GM19099 (cell line): ENCODE measurements at regions not wholly inside any gene's neighbourhood (a gene's known extent, or its start where the extent isn't known, plus 50 kb on each side); places are given as distances from the start of the nearest gene placed in this dataset.

ENCODE experiments used
- POLR2A ChIP-seq: IDR thresholded peaks from 3 replicates; pipeline ENCODE4 v1.6.1; 2011; ENCODE audit warnings: low read depth; ENCODE audit not compliant: insufficient read length; ENCODE audit errors: extremely low read depth

DNA sequence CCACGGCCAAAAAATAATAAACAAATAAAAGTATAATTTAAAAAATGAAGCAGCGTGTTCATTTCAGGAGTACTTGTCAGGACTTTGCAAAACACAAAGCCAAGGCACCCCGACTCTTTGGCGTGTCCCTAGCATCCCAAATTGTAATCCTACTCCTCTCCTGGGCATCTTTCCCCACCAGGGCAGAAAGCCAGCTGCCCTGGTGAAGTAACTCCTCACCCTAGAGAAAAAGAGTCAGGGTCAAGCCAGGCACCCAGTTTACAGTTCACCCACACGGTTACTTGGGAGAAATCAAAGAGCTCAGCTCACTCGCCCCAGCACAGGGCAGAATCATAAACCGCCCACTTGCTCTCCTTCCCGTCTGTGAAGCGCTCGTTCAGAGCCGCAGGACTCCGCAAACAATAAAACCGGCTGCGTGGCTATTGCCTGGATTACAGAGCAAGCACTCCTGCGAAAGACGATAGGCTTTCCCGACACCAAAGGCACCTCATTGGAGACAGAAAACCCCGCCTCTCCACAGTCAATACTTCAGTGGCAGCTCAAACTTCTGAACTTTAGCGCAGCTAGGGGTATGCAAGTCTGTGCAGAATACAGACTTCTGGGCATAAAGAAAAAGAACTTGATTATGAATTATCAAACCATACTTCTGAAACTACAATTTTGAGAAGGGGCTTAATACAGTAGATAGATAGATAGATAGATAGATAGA is 73.0 kb upstream of the NHSL1 start:
- no peak for TF ChIP-seq POLR2A

DNA sequence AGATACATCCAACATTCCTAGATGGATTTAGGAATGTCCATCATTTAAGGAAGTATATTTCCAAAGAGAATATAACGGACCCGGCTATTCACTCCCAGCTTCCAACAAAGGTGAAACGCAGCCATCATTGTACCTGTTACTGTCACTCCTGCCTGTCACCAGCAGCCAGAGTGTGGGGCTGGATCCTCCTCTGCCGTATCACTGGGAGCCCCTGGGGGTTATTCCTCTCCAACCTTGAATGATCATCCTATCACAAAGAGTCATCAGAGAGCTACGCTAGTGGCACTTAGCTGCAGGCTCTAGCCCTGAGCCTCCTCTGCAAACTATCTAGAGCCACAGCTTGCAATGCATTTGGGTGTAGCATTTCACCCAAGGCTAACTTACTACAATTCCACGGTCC is 73.6 kb upstream of the NHSL1 start:
- no peak for TF ChIP-seq POLR2A

DNA sequence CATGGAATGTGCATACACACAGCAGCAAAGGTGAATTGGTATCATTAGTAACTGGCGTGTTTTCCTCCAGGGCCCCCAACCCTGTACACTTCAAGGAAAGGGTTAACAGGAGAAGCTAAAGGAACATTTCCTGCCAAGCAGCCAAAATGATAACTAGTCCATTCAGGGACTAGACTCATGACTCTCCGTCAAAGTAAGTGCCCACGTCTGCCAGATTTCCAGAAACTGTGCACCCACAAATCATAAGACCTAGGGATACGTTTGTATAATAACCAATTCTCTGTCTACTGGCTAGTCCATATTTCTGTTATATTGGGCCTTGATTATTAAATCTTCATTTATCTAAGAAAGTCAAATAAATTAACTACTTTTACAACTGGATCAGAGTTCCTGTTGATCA is 76.0 kb upstream of the NHSL1 start:
- TF ChIP-seq POLR2A: no peak

DNA sequence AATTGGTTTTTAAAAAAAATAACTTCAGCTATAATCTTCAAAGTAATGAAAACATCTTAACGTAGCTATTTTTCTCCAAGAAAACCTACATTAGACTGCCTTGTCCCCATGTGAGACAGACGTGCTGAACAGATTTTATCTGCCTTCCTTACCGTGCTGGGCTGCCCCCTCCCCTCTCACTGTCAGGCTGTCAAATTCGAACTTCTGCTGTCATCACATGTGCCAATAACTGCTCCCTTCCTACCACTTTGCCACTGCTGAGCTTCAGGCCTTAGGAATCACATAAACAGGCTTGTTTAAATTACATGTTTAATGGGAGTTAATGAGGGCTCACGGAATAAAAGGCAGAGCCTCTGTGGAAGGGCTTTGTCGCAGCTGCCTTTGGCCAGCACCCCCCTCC is 77.0 kb upstream of the NHSL1 start:
- no peak for TF ChIP-seq POLR2A

DNA sequence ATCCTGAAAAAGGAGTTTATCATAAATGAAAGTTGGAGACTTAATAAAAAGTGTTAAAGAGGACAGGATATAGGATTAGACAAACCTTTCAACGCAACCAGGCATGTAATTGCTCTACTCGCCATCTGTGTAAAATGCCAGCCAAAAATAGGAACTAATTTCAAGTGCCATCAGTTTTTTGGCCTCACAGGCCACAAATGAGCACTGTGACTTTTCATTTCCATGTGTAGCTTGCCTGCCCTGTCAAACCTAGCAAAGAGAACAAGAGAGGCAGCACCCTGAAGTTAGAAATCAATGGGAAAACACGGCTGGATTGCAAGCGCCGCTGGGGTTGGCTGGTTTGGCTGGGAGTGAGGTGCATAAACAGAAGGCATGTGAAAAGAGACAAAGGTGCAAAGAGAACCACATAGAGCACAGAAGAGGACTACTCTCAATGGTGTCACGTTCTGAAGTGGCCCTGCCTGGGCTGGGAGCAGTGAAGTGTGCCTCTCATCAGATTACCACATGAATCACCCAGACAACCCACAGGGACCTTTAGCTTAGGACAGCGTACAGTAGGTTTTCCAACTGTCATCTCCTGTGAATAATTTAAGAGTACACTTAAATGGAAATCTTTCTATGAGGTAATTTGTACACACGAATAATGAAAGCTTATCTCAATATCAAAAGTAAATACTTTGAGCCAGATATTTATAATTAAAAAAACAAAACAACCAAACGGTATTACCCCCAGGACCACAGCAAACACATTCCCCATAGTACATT is 78.0 kb upstream of the NHSL1 start:
- TF ChIP-seq POLR2A: no peak

DNA sequence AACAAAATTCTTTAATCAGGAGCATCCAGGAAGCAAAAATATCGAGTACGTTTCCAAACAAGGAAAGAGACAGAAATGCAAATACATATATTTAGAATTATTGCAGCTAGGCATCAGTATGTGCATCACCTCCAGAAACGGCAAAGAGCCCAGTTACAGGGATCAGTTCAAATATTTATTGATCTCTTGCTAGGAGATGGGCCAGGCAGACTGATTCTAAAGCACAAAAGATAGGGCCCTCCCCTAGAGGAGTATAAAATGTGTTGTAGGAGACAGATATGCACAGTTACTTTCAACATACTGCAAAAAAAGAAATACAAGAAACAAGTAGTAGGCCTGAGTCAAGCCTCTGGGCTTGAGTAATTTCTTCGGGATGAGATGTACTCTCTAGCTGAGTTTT is 80.7 kb upstream of the NHSL1 start:
- no peak for TF ChIP-seq POLR2A

DNA sequence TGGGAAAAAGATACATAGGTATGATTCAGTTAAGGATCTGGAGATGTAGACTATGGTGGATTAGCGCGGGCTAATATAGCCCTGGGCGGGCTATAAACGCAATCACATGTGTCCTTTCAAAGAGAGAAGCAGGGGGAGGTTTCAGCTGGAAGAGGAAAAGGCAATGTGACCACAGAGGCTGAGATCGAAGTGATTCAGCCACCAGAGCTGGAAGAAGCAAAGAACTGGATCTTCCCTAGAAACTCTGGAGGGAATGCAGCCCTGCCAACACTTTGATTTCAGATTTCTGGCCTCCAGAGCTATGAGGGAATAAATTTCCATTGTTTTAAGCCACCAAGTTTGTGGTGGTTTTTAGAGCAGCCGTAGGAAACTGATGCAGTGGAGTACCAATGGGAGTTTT is 81.5 kb upstream of the NHSL1 start:
- TF ChIP-seq POLR2A: no peak

DNA sequence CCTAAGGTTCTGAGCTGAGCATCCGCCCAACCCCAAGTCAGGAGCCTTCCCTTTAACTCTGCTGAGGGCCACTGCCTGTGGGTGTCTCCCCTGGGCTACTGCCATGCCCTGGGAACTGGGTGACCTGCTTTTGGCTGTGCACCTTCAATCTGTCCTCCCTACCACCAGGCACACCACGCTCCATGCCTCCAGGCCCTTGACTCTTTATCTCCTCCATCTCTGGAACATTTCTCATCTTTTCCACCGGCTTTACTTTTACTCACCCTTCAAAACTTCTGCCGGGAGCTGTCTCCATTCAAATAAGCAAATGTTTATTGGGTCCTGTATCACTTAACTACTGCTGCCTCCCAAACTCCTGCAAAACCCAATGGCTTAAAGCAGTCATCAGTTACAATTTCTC is 83.3 kb upstream of the NHSL1 start:
- TF ChIP-seq POLR2A: no peak

DNA sequence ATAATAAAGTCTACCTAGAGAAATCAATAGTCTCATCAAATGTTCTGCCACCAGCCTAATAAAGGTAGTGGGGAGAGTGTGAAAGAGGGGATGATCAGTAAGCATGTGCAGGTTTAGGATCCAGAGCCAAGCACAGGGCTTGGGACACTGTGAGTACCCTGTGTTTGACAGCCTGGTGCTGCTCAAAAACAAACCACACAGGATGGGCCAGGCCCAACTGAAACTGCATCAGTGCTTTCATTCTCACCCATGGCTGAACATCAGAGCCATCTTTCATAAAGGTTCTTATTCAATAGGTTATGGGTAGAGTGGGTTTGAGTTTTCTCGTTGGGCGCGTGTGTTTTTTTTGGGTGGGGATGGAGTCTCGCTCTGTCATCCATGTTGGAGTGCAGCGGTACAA is 87.3 kb upstream of the NHSL1 start:
- no peak for TF ChIP-seq POLR2A

DNA sequence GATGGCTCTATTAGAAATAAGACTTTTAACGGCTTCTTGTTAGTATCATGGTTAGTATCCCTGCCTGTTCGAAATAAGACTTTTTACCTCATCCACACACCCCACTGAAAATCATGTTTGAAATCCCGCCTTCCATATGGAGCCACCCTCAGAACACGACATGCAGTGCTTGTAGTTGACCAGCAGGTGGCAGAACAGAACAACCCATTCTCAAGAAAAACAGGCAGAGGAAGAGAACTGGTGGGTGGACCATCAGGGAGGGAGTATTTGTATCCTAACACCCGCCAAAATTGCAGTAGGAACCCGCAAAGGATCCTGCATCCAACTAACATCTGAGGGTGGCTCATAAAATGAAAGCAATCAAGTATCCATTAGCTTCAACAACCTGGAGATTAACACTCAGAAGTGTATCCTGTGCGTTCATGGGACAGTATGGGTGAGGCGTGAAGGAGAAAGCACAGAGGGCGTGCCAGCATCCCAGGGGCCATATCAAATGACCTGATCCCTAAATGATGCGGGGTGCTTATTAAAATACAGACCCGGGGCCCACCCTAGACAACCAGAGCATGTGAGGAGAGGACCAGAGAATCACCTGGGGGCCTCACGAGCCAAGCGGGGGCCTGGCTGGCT is 89.6 kb upstream of the NHSL1 start:
- TF ChIP-seq POLR2A: no peak

DNA sequence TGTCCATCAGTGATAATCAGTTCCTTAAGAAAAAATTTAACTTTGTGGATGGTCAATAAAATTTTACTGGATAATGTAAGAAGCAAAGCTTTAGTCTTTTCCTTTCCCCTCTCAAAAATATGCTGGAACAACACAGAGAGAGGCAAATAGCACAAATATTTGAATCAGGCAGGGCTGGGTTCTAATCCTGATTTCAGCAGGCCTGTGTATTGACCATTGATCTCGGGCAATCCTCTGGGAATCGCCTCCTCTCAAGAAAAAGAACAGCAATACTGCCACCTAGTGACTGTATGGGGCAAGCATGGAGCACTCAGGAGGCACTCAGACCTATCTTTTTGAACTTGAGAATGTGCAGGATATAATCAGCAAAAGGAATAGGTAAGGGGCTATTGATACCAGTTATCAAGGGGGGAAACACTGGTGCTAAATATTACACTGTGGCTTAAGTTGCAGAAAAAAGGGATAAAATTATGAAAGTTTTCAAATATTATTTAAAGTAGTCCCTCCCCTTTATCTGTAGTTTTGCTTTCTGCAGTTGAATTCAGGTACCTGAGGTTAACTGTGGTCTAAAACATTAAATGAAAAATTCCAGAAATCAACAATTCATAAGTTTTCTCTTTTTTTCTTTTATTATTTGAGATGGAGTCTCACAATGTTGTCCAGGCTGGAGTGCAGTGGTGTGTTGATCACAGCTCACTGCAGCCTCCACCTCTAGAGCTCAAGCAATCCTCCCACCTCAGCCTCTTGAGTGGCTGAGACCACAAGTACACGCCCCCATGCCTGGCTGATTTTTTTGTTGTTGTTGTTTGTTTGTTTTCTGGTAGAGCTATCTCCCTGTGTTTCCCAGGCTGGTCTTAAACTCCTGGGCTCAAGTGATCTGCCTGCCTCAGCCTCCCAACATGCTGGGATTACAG is 91.8 kb upstream of the NHSL1 start:
- no peak for TF ChIP-seq POLR2A

DNA sequence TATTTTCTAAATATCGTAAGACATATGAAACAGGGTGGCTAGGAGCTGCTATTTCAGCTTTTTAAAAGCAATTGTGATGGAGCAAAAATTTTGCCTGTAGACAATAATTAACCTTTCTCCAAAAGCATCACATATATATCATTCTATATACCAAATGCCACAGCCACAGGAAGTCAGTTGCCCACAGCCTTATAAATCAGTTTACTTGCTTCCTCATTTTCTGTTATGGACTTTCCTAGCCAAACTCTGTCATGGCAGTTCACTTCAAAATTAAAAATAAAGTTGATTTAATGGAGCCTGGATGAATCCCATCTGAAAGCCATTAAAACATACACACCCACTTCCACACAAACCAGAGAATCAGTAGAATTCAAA is 93.4 kb upstream of the NHSL1 start:
- no peak for TF ChIP-seq POLR2A

DNA sequence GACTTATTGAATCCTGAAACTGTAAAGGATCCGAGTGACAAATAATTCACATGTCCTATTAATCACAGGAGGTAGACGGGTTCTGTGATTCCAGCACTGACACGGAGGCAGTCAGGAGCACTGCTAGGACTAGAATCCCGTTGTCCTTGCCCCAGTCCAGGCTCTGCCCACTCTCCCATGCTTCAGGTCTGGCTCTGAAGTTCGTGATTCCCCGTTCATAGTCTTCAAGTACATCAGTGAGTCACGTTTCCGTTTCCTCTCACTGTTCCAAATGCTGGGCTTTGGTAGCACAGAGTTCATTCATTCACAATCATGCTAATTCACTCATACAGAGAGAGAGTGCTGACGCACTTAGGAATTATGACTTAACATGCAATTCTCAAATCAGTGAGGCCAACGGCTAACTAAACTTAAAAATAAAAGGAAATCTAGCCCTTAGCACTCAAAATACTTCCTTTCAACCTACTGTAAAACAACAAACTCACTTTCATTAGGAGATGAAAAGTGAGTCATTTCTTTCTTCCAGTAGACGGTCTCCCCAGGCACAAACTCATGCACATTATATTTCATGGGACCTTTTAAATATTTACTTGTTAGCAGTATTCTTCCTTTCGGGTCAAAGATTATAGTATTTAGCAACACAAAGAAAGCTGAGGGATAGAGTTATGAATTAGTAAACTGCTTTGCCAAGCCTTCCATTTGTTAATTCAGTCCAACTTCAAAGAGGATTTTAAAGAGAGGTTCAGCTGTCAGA is 94.0 kb upstream of the NHSL1 start:
- peak; percentile 37 for TF ChIP-seq POLR2A
